NCI-H2107 (cell line): ENCODE measurements at regions not wholly inside any gene's neighbourhood (a gene's known extent, or its start where the extent isn't known, plus 50 kb on each side); places are given as distances from the start of the nearest gene placed in this dataset.
"Not testable (repeated sequence)": the region's sequence is repeated elsewhere in the genome, so short reads cannot be mapped to it uniquely, and the experiment has no call there.

Source experiments
- DNase-seq: peaks from one replicate; lab custom pipeline; 2025; lab: John Stamatoyannopoulos, UW

DNA sequence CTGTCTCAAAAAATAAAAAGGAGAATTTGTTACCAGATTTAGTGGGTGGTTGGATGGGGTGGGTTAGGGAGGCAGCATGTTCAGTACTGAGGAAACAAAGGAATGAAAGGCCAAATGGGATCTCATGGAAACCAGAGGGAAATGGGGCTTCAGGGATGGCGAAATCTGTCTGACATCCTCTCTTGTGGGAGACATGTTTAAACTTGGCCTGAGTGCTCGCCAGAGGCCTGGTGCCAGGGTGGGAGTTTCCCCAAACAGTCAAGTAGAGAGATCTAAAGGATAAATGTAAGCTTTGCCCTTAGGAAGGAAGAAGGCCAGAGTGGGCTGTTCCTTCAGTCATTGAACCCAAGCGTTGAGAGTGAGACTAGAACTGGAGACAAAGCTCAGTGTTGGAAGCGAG, 61.9 kb upstream of the AKIRIN2 start:
- no peak for DNase-seq

DNA sequence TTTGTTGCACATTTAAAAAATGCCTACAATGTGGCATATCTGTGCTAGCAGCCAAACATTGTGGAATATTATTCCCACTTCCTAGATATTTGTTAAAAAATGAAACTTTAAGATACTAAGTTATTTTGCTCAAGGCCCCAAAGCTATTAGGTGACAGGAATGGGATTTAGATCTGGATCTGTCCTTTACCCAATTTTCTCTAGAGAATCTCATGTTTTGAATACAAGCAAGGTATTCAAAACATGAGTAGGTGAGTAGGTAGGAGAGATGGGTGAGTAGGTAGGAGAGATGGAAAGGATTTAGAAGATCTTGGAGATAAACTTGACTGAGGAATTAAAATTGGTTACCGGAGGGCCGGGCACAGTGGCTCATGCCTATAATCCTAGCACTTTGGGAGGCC, 61.2 kb upstream of the AKIRIN2 start:
- no peak for DNase-seq

DNA sequence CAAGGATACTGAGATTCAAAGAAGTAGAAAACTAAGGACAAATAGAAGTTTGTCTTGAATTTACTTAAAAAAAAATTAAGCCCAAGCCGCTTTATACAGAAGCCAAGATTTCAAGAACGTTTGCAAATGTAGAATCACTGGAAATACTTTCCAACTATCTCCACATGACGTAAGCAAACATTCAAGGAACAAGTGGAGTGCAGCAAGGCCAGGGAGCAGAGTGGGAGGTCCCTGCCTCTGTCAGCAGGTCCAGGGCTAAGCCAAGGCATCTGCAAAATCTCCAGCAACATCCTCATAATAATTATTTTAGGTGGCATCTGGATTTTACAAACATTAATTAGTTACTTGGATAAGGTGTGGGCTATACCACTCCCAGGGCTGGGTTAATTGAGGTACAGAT, 60.1 kb upstream of the AKIRIN2 start:
- DNase-seq: no peak

DNA sequence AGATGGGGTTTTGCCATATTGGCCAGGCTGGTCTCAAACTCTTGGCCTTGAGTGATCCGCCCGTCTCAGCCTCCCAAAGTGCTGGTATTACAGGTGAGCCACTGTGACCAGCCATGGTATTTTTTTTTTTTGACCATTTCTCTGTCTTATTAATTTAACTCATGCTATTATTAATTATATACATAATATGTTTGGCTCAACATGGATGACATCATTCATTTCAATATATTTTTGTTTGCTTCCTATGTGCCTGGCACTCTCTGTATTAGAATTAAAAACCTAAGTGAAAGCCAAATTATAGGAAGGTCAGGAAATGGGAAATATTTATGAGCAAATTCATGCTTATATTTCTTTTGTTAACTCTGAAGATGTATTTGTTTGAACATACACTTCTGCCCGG, 55.8 kb upstream of the AKIRIN2 start:
- no peak for DNase-seq

DNA sequence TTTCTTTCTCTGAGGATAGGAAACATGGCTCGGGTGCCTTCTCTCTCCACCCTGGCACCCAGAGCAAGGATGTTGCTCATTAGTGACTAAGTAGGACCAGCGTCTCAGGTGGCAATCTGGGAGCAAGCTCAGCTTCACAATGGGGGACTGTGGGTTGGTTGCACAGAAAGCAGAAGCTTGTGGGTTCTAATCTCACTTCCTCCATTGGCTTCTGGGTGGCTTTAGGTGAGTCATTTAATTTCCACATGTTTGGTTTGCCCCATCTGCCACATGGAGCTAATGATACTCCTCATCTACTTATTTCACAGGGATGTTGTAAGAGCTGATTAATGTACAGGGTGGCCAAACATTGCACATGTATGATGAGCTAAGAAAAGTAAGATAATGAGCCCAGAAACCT, 54.8 kb upstream of the AKIRIN2 start:
- no peak for DNase-seq

DNA sequence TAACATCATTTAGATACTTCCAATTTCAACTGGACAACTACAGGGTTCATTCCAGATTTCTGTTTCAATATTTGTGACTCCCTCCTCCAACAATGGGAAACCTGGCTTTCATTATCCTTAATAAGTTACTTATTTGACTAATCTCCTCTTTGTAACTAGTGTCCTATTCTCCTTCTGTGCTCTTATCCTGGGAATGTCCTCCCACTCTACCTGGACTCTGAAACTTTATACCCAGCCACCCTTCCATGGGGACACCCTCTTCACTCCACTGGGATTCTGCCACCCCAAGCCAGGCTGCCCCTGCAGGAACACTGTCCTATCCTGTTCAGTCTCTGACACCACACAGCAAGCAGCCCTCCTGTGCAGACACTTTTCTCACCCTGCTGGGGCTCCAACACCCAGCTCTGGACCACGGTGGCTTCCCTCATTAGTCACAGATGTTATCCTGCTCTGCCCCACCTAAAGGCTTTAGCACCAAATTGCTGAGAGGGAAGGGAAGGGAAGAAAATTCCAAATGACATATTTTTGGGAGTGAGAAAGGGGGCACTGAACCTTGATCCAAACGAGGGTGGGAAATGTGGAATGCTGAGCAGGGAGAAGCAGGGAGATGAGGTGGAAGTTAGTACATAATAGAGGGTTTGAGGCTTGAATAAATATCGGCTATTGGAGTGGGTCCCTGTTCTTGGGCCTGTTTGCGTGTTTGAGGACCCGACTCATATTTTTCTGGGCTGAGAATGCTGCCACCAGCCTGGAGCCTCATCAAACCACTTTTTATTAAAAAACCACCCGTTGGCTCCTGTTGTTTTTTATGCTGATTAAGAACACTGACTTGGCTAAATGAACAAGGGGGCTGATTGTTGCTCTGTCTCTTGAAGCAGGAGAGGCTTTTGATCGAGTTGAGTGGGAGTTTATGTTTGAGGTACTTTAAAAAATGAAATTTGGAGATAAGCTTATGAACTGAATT, 54.0 kb upstream of the AKIRIN2 start:
- DNase-seq: no peak

DNA sequence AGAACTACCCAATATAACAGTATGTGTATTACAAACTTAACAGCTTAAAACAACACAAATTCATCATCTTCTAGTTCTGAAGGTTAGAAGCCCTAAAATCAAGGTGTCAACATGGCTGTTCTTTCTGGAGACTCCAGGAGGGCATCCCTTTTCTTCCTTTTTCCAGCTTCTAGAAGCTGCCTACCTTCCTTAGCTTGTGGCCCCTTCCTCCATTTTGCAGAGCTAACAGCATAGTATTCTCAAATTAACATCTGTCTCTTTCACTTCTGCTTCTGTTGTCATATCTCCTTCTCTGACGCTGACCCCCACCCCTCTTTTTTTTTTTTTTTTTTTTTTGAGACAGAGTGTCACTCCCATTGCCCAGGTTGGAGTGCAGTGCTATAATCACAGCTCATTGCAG, 52.8 kb upstream of the AKIRIN2 start:
- no peak for DNase-seq

DNA sequence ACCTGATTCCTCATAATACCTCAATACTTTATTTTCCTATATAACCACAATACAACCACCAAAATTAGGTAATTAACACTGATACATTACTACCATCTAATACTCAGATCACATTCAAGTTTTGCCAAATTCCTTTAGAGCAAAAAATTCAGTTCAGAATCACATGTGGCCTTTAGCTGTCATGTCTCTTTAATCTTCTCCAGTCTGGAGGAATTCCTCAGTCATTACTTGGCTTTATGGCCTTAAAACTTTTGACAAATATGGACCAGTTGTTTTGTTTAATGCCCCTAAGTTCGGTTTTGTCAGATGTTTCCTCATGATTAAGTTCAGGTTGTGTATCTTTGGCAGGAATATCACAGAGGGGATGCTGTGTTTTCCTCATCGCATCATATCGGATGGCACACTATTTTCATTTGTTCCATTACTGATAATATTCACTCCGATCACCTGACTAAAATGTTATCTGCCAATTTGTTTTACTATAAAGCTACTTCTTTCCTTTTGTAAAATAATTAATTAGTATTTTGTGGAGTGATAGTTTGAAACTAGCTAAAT, 51.2 kb upstream of the AKIRIN2 start:
- no peak for DNase-seq

DNA sequence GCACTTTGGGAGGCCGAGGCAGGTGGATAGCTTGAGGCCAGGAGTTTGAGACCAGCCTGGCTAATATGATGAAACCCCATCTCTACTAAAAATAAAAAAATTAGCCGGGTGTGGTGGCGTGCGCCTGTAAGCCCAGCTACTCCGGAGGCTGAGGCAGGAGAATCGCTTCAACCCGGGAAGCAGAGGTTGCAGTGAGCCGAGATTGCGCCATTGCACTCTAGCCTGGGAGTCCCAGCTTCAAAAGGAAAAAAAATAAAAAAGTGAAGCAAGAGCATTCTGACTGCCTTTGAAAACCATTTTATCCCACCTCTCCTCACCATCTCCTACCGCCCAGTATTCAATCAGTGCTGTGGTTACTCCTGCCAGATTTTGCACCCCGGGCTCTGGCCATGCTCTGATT, 50.5 kb upstream of the AKIRIN2 start:
- DNase-seq: not testable (repeated sequence)
